Stimulated activated memory B cell treated with anti-CD40 and anti-IgM and Interleukin-4, amounts not matched to agents 10 μg/mL and 1 μg/mL and 100 μg/mL, for 72 hours (primary cell): ENCODE measurements at regions not wholly inside any gene's neighbourhood (a gene's known extent, or its start where the extent isn't known, plus 50 kb on each side); places are given as distances from the start of the nearest gene placed in this dataset.

Source experiments
- ATAC-seq: fragments of 150-1000 bp; cut with Tn5 transposase; 2 replicates; pipeline ENCODE4 v1.10.0; 2021
- H3K27ac Mint-ChIP-seq: one replicate; pipeline ENCODE4 v1.8.0; 2022; ENCODE audit warnings: mild to moderate bottlenecking, mixed read lengths
- H3K27me3 Mint-ChIP-seq: one replicate; pipeline ENCODE4 v1.8.0; 2022; ENCODE audit warnings: mixed read lengths
- H3K36me3 Mint-ChIP-seq: one replicate; pipeline ENCODE4 v1.8.0; 2022; ENCODE audit warnings: mixed read lengths
- H3K4me1 Mint-ChIP-seq: one replicate; pipeline ENCODE4 v1.8.0; 2022; ENCODE audit warnings: mixed read lengths
- H3K4me3 Mint-ChIP-seq: one replicate; pipeline ENCODE4 v1.8.0; 2022; ENCODE audit warnings: mild to moderate bottlenecking, moderate library complexity, mixed read lengths
- H3K9me3 Mint-ChIP-seq: one replicate; pipeline ENCODE4 v1.8.0; 2022; ENCODE audit warnings: mixed read lengths

DNA sequence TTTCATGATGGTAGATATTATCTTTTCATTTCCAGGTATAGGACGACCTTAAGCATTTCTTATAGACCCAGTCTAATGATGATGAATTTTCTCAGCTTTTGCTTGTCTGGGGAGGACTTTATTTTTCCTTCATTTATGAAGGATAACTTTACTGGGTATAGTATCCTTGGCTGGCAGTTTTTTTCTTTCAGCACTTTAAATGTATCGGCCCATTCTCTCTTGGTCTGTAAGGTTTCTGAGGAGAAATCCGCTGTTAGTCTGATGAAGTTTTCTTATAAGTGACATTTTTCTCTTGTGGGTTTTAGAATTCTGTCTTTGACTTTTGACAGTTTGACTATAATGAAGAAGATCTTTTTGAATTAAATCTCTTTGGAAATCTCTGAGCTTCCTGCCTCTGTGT, 144.7 kb upstream of the SLC22A23 start:
- Mint-ChIP-seq H3K36me3 (no peaks in the 10 kb centered on the region), H3K27me3 (peaks cover 40% of the 10 kb centered on the region), H3K9me3 (peaks cover 17% of the 10 kb centered on the region), H3K4me3 (no peak overlapping the region), H3K27ac (no peak overlapping the region), H3K4me1 (no peaks in the 10 kb centered on the region)
- ATAC-seq = no peak

DNA sequence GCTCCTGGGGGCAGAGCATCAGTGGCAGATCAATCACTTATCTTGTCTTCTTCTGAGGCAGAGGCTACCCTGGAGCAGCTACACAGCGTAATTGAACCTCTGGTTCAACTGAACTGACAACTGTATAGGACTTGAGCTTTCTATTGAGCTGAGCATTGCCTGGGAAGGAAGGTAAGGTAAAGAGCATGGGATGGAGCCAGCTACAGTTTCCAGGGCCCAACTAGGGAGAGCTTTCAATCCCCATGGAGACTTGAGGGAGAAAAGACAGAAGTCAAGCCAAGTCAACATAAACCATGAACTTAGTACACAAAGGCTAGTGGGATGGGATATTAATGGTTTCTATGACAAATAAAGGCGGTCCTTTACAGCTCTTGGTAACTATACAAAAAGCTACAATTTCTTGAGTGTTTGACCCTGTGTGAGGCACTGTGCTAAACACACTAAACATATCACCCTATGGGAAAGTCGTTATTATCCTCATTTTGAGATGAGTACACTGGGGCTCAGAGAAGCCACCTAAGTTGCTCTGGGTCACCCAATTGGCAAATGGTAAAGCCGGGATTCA, 140.7 kb upstream of the SLC22A23 start:
- H3K27me3 Mint-ChIP-seq = peaks cover 20% of the 10 kb centered on the region
- no peak overlapping the region for H3K4me3 Mint-ChIP-seq
- peaks cover 16% of the 10 kb centered on the region for H3K9me3 Mint-ChIP-seq
- H3K27ac Mint-ChIP-seq = no peak overlapping the region
- ATAC-seq = no peak
- no peaks in the 10 kb centered on the region for H3K4me1 Mint-ChIP-seq
- H3K36me3 Mint-ChIP-seq = no peaks in the 10 kb centered on the region

DNA sequence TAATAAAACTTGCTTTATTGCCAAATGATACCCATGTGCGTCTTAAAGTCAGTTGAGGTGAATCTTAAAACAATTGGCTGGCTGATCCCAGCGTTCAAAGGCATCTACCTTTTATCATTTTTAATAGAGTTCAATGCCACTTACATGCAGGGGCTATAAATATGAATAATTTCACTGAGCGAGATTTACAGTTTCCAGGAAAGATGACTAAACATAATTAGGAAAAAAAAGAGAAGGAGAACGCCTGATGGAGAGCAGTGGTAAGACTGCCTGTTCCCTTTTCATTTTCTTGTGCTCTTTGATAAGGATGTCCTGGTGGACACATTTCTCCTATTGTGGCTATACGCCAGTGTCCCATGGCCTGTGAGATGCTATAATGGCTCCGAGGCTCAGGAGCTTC, 139.9 kb upstream of the SLC22A23 start:
- no peak for ATAC-seq
- no peak overlapping the region for H3K4me3 Mint-ChIP-seq
- H3K27ac Mint-ChIP-seq = no peak overlapping the region
- peaks cover 20% of the 10 kb centered on the region for H3K27me3 Mint-ChIP-seq
- H3K4me1 Mint-ChIP-seq = no peaks in the 10 kb centered on the region
- H3K36me3 Mint-ChIP-seq = no peaks in the 10 kb centered on the region
- H3K9me3 Mint-ChIP-seq = peaks cover 11% of the 10 kb centered on the region

DNA sequence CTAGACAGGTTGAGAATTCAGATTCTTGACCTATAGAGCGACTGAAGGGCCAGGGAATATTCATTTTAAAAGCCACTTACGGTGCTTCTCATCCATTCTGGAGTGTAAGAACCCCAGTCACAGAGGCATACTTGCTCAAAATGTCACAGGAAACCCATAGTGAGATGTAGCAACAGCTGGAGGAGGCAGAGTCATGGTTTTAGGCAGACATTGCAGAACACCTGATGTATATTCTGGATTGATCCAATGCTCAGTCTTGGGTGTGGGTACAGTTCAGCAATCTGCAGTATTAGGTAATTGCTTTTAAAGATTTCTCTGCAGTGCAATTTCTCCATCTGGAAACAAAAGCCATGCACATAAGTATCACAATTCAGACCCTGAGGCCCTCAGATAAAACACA, 137.4 kb upstream of the SLC22A23 start:
- Mint-ChIP-seq H3K4me3 (no peak overlapping the region), H3K4me1 (no peaks in the 10 kb centered on the region), H3K9me3 (peaks cover 2% of the 10 kb centered on the region), H3K36me3 (no peaks in the 10 kb centered on the region), H3K27ac (no peak overlapping the region), H3K27me3 (peaks cover 15% of the 10 kb centered on the region)
- no peak for ATAC-seq

DNA sequence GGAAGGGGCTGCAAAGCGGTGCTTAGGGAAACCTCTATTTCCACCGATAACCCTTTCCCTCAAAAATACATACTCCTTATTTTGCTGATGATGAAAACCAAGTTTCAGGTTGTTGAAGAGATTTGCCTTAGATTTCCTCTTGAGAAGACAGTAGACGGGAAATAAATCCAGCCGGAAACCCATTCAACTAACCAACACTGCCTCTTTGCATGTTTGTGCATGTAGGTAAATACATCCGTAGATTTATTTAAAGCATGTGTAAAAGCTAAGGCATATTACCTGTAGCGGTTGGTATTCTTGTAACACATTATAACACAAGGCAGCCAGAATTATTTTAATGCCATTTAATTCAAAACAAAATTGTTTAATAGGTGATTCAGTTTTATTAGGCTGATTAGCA, 136.3 kb upstream of the SLC22A23 start:
- no peak for ATAC-seq
- Mint-ChIP-seq H3K9me3 (no peaks in the 10 kb centered on the region), H3K36me3 (no peaks in the 10 kb centered on the region), H3K27me3 (peaks cover 17% of the 10 kb centered on the region), H3K4me1 (no peaks in the 10 kb centered on the region), H3K4me3 (no peak overlapping the region), H3K27ac (no peak overlapping the region)

DNA sequence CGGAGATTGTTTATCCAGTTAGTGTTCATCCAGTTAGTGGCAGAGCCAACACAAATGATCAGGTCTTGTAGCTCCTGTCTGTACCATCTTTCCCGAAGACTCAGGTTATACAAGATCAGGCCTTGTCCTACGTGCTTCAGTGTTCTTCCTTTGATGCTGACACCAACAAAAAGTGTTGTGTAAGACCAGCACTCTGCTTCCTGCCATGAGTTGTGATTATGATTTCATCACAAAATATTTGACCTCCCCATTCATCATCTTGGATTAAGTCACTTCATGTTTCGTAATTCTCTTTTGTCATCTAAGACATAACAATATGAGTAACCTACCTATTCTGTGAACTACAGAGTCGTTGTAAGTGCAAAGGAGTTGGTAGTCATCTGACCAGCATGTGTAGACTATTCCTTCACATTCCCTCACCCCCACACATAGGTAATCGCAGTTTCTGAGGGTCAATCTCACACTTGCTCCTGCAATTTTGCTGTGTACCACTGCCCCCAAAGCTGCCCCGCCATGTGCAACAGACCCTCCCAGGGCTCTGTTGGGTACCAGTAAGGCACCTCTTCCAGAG, 135.6 kb upstream of the SLC22A23 start:
- Mint-ChIP-seq H3K27me3 (peaks cover 17% of the 10 kb centered on the region), H3K9me3 (no peaks in the 10 kb centered on the region), H3K27ac (no peak overlapping the region), H3K4me3 (no peak overlapping the region), H3K4me1 (no peaks in the 10 kb centered on the region), H3K36me3 (no peaks in the 10 kb centered on the region)
- ATAC-seq = no peak

DNA sequence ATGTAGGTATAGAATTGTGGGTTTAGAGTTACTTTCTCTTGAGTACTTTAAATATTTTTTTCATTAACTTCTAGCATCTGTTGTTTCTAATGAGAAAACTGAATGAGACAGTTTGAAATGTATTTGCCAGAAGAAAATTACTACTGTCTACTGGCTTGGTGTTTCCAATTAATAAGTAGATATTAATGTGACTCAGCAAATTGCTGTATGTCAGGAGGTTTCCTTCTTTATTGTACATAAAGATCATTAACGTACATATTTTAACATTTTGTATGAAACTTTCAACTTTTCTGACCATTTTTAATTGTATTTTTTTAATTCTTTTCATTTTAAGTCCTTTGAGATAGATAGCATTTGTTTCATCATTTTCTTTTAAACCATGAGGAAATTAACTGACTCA, 135.1 kb upstream of the SLC22A23 start:
- Mint-ChIP-seq H3K4me1 (no peaks in the 10 kb centered on the region), H3K9me3 (no peaks in the 10 kb centered on the region), H3K4me3 (no peak overlapping the region), H3K36me3 (no peaks in the 10 kb centered on the region), H3K27me3 (peaks cover 17% of the 10 kb centered on the region), H3K27ac (no peak overlapping the region)
- ATAC-seq = no peak

DNA sequence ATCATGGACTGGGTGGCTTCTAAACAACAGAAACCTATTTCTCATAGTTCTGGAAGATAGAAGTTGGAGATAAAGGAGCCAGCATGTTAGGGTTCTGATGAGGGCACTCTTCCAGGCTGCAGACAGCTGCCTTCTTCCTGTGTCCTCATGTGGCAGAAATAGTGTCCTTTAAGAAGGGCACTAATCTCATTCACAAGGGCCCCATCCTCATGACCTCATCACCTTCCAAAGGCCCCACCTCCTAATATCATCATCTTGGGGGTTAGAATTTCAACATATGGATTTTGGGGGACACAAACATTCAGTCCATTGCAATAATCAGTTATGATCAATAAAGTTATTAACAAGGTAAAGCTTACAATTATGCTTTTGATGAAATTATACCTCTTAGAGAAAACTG, 130.8 kb upstream of the SLC22A23 start:
- no peak overlapping the region for H3K4me3 Mint-ChIP-seq
- H3K4me1 Mint-ChIP-seq = no peaks in the 10 kb centered on the region
- H3K27me3 Mint-ChIP-seq = peaks cover 42% of the 10 kb centered on the region
- no peaks in the 10 kb centered on the region for H3K36me3 Mint-ChIP-seq
- no peak overlapping the region for H3K27ac Mint-ChIP-seq
- H3K9me3 Mint-ChIP-seq = no peaks in the 10 kb centered on the region
- no peak for ATAC-seq

DNA sequence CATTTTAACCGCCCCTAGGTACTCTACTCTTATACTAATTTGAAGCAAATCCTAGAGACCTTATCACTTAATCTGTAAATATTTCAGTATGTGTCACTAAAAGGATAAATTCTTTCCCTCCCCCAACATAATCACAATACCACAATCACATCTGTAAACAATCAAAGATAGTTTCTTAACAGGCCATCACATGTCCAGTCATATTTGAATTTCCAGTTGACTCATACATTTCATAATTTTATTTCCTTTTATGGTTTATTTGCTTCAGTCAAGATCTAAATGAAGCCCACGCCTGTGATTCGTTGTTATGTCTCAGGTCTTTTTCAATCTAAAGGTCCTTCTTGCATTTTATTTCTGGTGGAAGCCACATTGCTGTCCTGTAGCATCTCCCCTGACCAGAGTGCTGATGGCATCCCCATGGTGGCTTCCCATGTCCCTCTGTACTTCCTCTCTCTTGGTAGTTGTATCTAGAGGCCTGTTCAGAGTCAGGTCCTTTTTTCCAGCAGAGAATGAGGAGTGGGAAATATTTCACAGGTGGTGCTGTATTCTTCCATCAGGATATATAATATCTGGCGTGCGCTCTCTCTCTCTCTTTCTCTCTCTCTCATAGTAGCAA, 128.6 kb upstream of the SLC22A23 start:
- Mint-ChIP-seq H3K9me3 (no peaks in the 10 kb centered on the region), H3K4me1 (no peaks in the 10 kb centered on the region), H3K36me3 (no peaks in the 10 kb centered on the region), H3K27ac (no peak overlapping the region), H3K4me3 (no peak overlapping the region), H3K27me3 (peaks cover 38% of the 10 kb centered on the region)
- ATAC-seq = no peak

DNA sequence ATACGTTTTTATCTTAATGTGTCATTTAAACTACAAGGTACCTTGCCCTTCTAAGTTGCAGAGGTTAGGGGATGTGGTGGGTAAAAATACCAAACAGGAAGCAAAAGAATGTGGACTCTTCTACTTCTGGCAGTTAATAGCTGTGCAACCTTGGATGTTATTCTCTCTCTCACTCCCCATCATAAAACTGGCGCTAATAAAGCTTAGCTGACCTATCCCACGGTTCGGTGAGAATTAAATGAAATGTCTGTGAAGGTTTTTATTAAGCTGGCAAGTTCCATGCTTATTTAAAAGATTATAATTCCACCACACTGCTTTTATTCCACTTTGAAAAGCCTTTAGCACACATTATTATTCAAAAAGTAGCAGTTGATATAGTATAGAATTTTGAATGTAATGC, 127.8 kb upstream of the SLC22A23 start:
- no peak for ATAC-seq
- Mint-ChIP-seq H3K36me3 (no peaks in the 10 kb centered on the region), H3K27me3 (peaks cover 34% of the 10 kb centered on the region), H3K4me1 (no peaks in the 10 kb centered on the region), H3K9me3 (no peaks in the 10 kb centered on the region), H3K27ac (no peak overlapping the region), H3K4me3 (no peak overlapping the region)

DNA sequence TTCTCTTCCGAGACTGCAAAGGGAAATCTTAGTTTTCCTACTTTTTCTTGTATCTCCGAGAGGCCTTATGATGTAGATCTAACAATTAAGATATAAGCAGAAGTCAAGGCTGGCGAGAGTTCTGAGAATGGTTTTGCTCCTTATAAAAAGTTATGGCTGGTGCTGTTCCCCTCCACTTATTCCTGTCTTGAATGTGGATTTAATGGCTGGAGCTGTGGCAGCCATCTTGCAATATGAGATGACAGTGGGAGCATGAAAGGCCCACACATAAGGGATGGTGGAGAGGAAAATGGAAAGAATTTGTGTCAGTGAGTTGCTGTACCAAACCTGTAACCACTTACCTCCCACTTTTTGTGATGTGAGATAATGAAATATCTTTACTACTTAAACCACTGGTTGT, 124.6 kb upstream of the SLC22A23 start:
- Mint-ChIP-seq H3K4me1 (no peaks in the 10 kb centered on the region), H3K4me3 (no peak overlapping the region), H3K27ac (no peak overlapping the region), H3K9me3 (no peaks in the 10 kb centered on the region), H3K36me3 (no peaks in the 10 kb centered on the region), H3K27me3 (peaks cover 32% of the 10 kb centered on the region)
- ATAC-seq = no peak

DNA sequence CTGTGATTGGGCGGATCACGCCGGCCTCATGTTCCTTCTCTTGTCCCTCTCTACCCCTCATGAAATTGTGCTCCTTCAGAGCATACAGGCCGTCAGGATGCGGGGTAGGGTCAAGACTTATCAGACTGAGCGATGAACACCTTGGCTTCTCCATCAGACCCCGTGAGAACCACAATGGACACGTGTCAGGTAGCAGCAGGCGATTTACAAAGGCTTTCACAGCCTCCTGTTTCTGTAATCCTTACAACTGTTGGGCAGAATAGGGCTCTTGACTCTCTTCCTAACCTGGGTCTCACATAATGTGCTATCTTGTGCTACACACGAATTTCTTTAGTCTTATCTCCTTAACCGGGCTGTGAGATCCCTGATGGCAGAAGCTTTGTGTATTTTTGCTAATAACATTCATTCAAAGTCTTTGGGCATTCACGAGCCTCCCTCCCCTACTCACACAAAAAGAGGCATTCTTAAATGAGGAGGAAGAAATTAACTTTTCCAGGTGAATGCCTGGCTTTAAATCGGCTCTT, 122.9 kb upstream of the SLC22A23 start:
- H3K36me3 Mint-ChIP-seq = no peaks in the 10 kb centered on the region
- H3K27ac Mint-ChIP-seq = no peak overlapping the region
- H3K27me3 Mint-ChIP-seq = peaks cover 18% of the 10 kb centered on the region
- H3K4me1 Mint-ChIP-seq = no peaks in the 10 kb centered on the region
- no peak for ATAC-seq
- no peaks in the 10 kb centered on the region for H3K9me3 Mint-ChIP-seq
- H3K4me3 Mint-ChIP-seq = no peak overlapping the region

DNA sequence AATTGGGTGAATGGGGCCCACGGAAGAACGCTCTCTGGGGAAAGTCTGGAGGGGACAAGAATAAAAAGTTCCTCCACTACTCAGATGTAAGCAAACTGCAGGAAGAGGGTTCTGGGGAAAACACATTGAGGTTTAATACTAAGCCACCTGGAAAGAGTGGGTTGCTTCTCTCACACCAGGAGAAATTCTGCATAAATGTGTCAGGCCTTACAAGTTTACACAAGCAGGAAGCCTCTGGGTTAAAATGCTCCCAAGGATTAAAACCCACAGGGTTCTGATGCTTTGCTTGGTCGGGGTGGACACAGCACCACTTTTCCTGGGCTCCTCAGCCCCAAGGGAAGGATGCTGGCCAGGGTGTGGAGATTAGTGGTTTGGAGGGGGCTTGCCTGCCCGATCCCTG, 122.1 kb upstream of the SLC22A23 start:
- Mint-ChIP-seq H3K27me3 (peaks cover 16% of the 10 kb centered on the region), H3K27ac (no peak overlapping the region), H3K4me3 (no peak overlapping the region)

DNA sequence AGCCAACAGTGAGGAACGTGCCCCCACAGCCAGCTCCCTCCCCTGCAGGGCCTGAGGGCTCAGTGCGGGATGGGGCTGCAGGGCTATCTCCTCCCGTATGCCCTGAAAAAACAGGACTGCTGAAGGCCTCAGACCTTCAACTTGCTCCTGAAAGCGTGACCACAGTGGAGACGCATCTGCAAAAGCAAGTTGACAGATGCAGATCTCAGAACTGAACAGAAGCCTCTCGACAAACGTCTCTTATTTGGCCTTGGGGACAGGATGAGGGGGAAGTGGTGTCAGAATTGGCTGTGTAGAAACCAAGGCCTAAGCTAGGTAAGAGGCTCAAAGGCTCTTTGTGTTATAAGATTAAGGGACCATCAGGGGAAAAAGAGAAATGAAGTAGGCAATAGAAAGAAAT, 120.7 kb upstream of the SLC22A23 start:
- Mint-ChIP-seq H3K9me3 (no peaks in the 10 kb centered on the region), H3K36me3 (no peaks in the 10 kb centered on the region), H3K27ac (no peak overlapping the region), H3K4me1 (no peaks in the 10 kb centered on the region), H3K4me3 (no peak overlapping the region), H3K27me3 (peaks cover 7% of the 10 kb centered on the region)
- ATAC-seq = no peak

More for the DNA sequence above, 122.1 kb upstream of the SLC22A23 start:
- ATAC-seq = no peak
- Mint-ChIP-seq H3K9me3 (no peaks in the 10 kb centered on the region), H3K4me1 (no peaks in the 10 kb centered on the region), H3K36me3 (no peaks in the 10 kb centered on the region)

DNA sequence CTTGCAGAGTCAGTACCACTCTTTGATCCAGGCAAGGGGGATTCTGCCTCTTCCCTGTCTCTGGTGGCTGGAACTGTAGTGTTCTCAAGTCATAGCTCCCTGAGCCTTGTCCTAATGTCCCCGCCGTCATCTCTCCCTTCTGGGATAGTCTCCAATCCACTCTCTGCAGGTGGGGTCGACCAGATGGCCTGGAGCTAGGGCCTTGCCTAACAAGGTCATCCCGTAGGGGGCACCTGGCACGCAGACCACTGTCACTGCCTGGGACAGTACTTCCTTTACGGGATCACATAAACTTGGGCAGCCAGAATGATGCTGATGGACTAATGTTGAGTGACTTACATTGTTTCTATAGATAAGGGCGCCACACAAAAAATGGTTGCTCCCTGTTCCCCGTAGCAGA, 118.9 kb upstream of the SLC22A23 start:
- H3K4me1 Mint-ChIP-seq = no peaks in the 10 kb centered on the region
- no peaks in the 10 kb centered on the region for H3K9me3 Mint-ChIP-seq
- no peak overlapping the region for H3K27ac Mint-ChIP-seq
- no peak for ATAC-seq
- H3K27me3 Mint-ChIP-seq = peaks cover 19% of the 10 kb centered on the region
- no peak overlapping the region for H3K4me3 Mint-ChIP-seq
- H3K36me3 Mint-ChIP-seq = no peaks in the 10 kb centered on the region

DNA sequence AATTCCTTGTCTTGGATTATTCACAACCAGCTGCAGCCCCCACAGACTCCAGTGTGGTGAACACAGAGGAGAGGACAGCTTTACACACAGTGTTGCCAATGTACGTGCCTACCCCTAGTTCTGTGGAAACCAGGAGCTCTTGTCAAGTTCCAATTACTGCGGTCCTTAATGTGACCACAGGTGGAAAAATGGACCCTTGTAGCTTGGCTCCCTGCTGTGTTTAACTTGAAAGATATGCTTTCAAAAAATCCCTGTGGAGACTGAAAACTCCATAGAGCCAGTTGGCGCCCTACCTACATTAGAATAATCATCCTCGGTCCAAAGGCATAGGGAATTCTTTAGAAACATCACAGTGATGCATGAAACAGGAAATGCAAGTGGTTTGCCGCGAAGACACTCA, 118.3 kb upstream of the SLC22A23 start:
- Mint-ChIP-seq H3K4me3 (no peak overlapping the region), H3K27me3 (peaks cover 25% of the 10 kb centered on the region), H3K36me3 (no peaks in the 10 kb centered on the region), H3K9me3 (no peaks in the 10 kb centered on the region), H3K27ac (no peak overlapping the region), H3K4me1 (no peaks in the 10 kb centered on the region)
- ATAC-seq = no peak
